ENCODE measurements at regions not wholly inside any gene's neighbourhood (a gene's known extent, or its start where the extent isn't known, plus 50 kb on each side); places are given as distances from the start of the nearest gene placed in this dataset.

GRCh38 chr20:12641619-12642018 is 367.2 kb upstream of the SPTLC3 start:
- 76% methylated on average over 4 of the region's 4 CpGs; no CpG with 5 or more reads in 1 of the 2 experiments for WGBS, 2 experiments (ENCODE audit: extremely low coverage in 1 of 2, insufficient coverage in 1 of 2, insufficient read length in 1 of 2, insufficient replicate concordance in 2 of 2, low coverage in 1 of 2, low lambda C conversion rate in 2 of 2, missing lambda C conversion rate in 1 of 2)
- Histone ChIP-seq H3K9me3 (ENCODE audit: insufficient read depth in 2 of 2, low read depth in 1 of 2, low read length in 1 of 2) (no peaks in the 10 kb centered on the region), H4K5ac (ENCODE audit: insufficient read length, low read depth, low read length) (no peak overlapping the region), H3K36me3 (ENCODE audit: control insufficient read depth in 2 of 4, insufficient read depth in 4 of 4, low read length in 3 of 4) (no peaks in the 10 kb centered on the region), H3K9ac (replicated peaks in 1 of 4; ENCODE audit: extremely low read depth in 1 of 4, low read depth in 3 of 4, low read length in 3 of 4) (no peak overlapping the region), H3K79me2 (ENCODE audit: control insufficient read depth in 1 of 2, insufficient read depth in 2 of 2, low read length in 2 of 2) (no peaks in the 10 kb centered on the region), H4K8ac (ENCODE audit: extremely low read depth, insufficient read depth, low read length) (no peak overlapping the region), H2BK12ac (ENCODE audit: low read depth, low read length) (no peak overlapping the region), H3K4me2 (ENCODE audit: insufficient read depth in 1 of 2, low read depth in 2 of 2, low read length in 2 of 2) (no peak overlapping the region), H2BK20ac (ENCODE audit: low read length) (no peak overlapping the region), H3K4ac (replicated peaks; ENCODE audit: insufficient read length, low read depth, low read length) (no peak overlapping the region), H3K79me1 (ENCODE audit: low read depth, low read length) (no peaks in the 10 kb centered on the region), H2AFZ (ENCODE audit: low read length) (no peak overlapping the region), H3K27ac (ENCODE audit: low read depth, low read length) (no peak overlapping the region), H3K4me1 (replicated peaks in 1 of 4; ENCODE audit: control insufficient read depth in 3 of 4, insufficient read depth in 4 of 4, low read length in 3 of 4) (peaks cover 0 to 6% (median 0%) of the 10 kb centered on the region in 4 experiments; a peak in 1 of 7 replicates), H3K23me2 (ENCODE audit: low read depth, low read length) (no peaks in the 10 kb centered on the region; the same call in 1 of the 2 replicates), H3K56ac (replicated peaks; ENCODE audit: insufficient read length, low read depth, low read length) (no peak overlapping the region), H4K20me1 (replicated peaks in 1 of 2; ENCODE audit: control insufficient read depth in 1 of 2, insufficient read depth in 2 of 2, low read length in 2 of 2) (no peaks in the 10 kb centered on the region), H3K14ac (ENCODE audit: insufficient read length) (no peak overlapping the region), H2BK15ac (ENCODE audit: low read length) (no peak overlapping the region), H3K4me3 (ENCODE audit: extremely low read depth in 1 of 4, insufficient read depth in 2 of 4, low read depth in 3 of 4, low read length in 4 of 4) (no peak overlapping the region), H3K27me3 (replicated peaks in 1 of 4; ENCODE audit: control insufficient read depth in 3 of 4, extremely low read depth in 1 of 4, insufficient read depth in 3 of 4, low read length in 3 of 4) (no peaks in the 10 kb centered on the region), H2BK5ac (ENCODE audit: low read depth, low read length) (no peak overlapping the region), H3K18ac (ENCODE audit: extremely low read depth, low read length) (no peak overlapping the region), H3K23ac (ENCODE audit: insufficient read length) (no peak overlapping the region), H2BK120ac (replicated peaks; ENCODE audit: low read depth, low read length) (no peak overlapping the region), H4K91ac (replicated peaks; ENCODE audit: insufficient read length, low read length) (no peak overlapping the region), H2AK5ac (ENCODE audit: low read depth, low read length) (no peak overlapping the region)
- no peak for FAIRE-seq
- POLR2A ChIA-PET (ENCODE audit: partially characterized antibody), result no interaction called here
- TF ChIP-seq SP4 (IDR thresholded peaks at IDR 0.05; ENCODE audit: low read length) (no peak), CBX5 (IDR thresholded peaks at IDR 0.05; ENCODE audit: low read depth, low read length) (no peak), CTBP2 (IDR thresholded peaks at IDR 0.05; ENCODE audit: borderline replicate concordance, insufficient read depth, insufficient read length, low read length) (no peak), BACH1 (IDR thresholded peaks at IDR 0.05; ENCODE audit: low read length) (no peak), SUZ12 (IDR thresholded peaks at IDR 0.05; ENCODE audit: low read length) (no peak), POLR2AphosphoS5 (IDR thresholded peaks at IDR 0.05; ENCODE audit: low read depth, low read length) (no peak), TEAD4 (IDR thresholded peaks at IDR 0.05; ENCODE audit: low read depth, low read length) (no peak), USF2 (IDR thresholded peaks at IDR 0.05; ENCODE audit: low read length) (no peak), ATF3 (IDR thresholded peaks at IDR 0.05; ENCODE audit: insufficient read depth, low read depth, low read length) (no peak), NRF1 (IDR thresholded peaks at IDR 0.05; ENCODE audit: low read depth, low read length) (no peak)
- no peak for DNase-seq (ENCODE audit: low read depth in 1 of 2, low spot score in 2 of 2)
- CTCF ChIA-PET (ENCODE audit: partially characterized antibody), result interaction anchor here (1.2 kb wide), 1 partner anchor 148 kb away, joined by 3 read pairs; no protein-coding TSS in a partner anchor

Measured in H1 (cell line).